ENCODE measurements at regions not wholly inside any gene's neighbourhood (a gene's known extent, or its start where the extent isn't known, plus 50 kb on each side); places are given as distances from the start of the nearest gene placed in this dataset.

- H3K4me3 Mint-ChIP-seq, result no peak overlapping the region
- H3K4me1 Mint-ChIP-seq, result peaks cover 19% of the 10 kb centered on the region
- no peaks in the 10 kb centered on the region for H3K9me3 Mint-ChIP-seq
- peaks cover 2% of the 10 kb centered on the region for H3K27me3 Mint-ChIP-seq (ENCODE audit: low read depth, poor library complexity)
- DNase-seq, result no peak
- H3K27ac Mint-ChIP-seq, result no peak overlapping the region
- no peaks in the 10 kb centered on the region for H3K36me3 Mint-ChIP-seq (ENCODE audit: low read depth)
- TF ChIP-seq CTCF (IDR thresholded peaks at IDR 0.05), result no peak
Observed at GRCh38 chr4:11293866-11294265, 134.8 kb downstream of the HS3ST1 start.

GRCh38 chr4:11287055-11287454, 141.6 kb downstream of the HS3ST1 start:
- TF ChIP-seq CTCF (IDR thresholded peaks at IDR 0.05), result no peak
- DNase-seq, result no peak
- Mint-ChIP-seq H3K36me3 (ENCODE audit: low read depth) (no peaks in the 10 kb centered on the region), H3K27me3 (ENCODE audit: low read depth, poor library complexity) (peaks cover 3% of the 10 kb centered on the region), H3K27ac (no peak overlapping the region), H3K4me3 (no peak overlapping the region), H3K4me1 (peaks cover 14% of the 10 kb centered on the region), H3K9me3 (peaks cover 21% of the 10 kb centered on the region)

- TF ChIP-seq CTCF (IDR thresholded peaks at IDR 0.05), result no peak
- H3K27ac Mint-ChIP-seq, result no peak overlapping the region
- H3K4me1 Mint-ChIP-seq, result peaks cover 8% of the 10 kb centered on the region
- no peak for DNase-seq
- H3K9me3 Mint-ChIP-seq, result peaks cover 21% of the 10 kb centered on the region
- H3K36me3 Mint-ChIP-seq (ENCODE audit: low read depth), result no peaks in the 10 kb centered on the region
- no peak overlapping the region for H3K4me3 Mint-ChIP-seq
- peaks cover 3% of the 10 kb centered on the region for H3K27me3 Mint-ChIP-seq (ENCODE audit: low read depth, poor library complexity)
Observed at GRCh38 chr4:11286533-11286932, 142.2 kb downstream of the HS3ST1 start.

GRCh38 chr4:11281720-11282119, 147.0 kb downstream of the HS3ST1 start:
- no peak overlapping the region for H3K4me3 Mint-ChIP-seq
- no peak for DNase-seq
- peaks cover 26% of the 10 kb centered on the region for H3K9me3 Mint-ChIP-seq
- H3K36me3 Mint-ChIP-seq (ENCODE audit: low read depth), result no peaks in the 10 kb centered on the region
- TF ChIP-seq CTCF (IDR thresholded peaks at IDR 0.05), result no peak
- H3K27ac Mint-ChIP-seq, result no peak overlapping the region
- H3K27me3 Mint-ChIP-seq (ENCODE audit: low read depth, poor library complexity), result peaks cover 10% of the 10 kb centered on the region
- H3K4me1 Mint-ChIP-seq, result no peaks in the 10 kb centered on the region

- Mint-ChIP-seq H3K4me3 (no peak overlapping the region), H3K36me3 (ENCODE audit: low read depth) (peaks cover 4% of the 10 kb centered on the region), H3K4me1 (no peaks in the 10 kb centered on the region), H3K27ac (no peak overlapping the region), H3K9me3 (peaks cover 16% of the 10 kb centered on the region), H3K27me3 (ENCODE audit: low read depth, poor library complexity) (peaks cover 5% of the 10 kb centered on the region)
- no peak for DNase-seq
- no peak for TF ChIP-seq CTCF (IDR thresholded peaks at IDR 0.05)
Observed at GRCh38 chr4:11271263-11271662, 157.4 kb downstream of the HS3ST1 start.

GRCh38 chr4:11268149-11268548, 160.5 kb downstream of the HS3ST1 start:
- DNase-seq, result no peak
- Mint-ChIP-seq H3K27ac (no peak overlapping the region), H3K4me1 (peaks cover 4% of the 10 kb centered on the region), H3K4me3 (no peak overlapping the region), H3K27me3 (ENCODE audit: low read depth, poor library complexity) (peaks cover 8% of the 10 kb centered on the region), H3K9me3 (peaks cover 22% of the 10 kb centered on the region), H3K36me3 (ENCODE audit: low read depth) (peaks cover 4% of the 10 kb centered on the region)
- TF ChIP-seq CTCF (IDR thresholded peaks at IDR 0.05), result no peak
